ENCODE measurements at regions not wholly inside any gene's neighbourhood (a gene's known extent, or its start where the extent isn't known, plus 50 kb on each side); places are given as distances from the start of the nearest gene placed in this dataset.

GRCh38 chr4:84159762-84160161 is 339.3 kb downstream of the NKX6-1 start:
- TF ChIP-seq CTCF (IDR thresholded peaks at IDR 0.05; ENCODE audit: low read depth, low read length): no peak
- no peak for TF ChIP-seq POLR2A (IDR thresholded peaks at IDR 0.05; ENCODE audit: extremely low read depth, insufficient read length)
